ENCODE measurements at regions not wholly inside any gene's neighbourhood (a gene's known extent, or its start where the extent isn't known, plus 50 kb on each side); places are given as distances from the start of the nearest gene placed in this dataset.

GRCh38 chr7:4525884-4526283, 156.2 kb upstream of the FOXK1 start:
- TF ChIP-seq CTCF (conservative IDR thresholded peaks at IDR 0.05; ENCODE audit: low read length) = no peak
- no peak for TF ChIP-seq EZH2phosphoT487 (IDR thresholded peaks at IDR 0.05; ENCODE audit: borderline replicate concordance)

Measured in Loucy (cell line).